ENCODE measurements at regions not wholly inside any gene's neighbourhood (a gene's known extent, or its start where the extent isn't known, plus 50 kb on each side); places are given as distances from the start of the nearest gene placed in this dataset.

DNA sequence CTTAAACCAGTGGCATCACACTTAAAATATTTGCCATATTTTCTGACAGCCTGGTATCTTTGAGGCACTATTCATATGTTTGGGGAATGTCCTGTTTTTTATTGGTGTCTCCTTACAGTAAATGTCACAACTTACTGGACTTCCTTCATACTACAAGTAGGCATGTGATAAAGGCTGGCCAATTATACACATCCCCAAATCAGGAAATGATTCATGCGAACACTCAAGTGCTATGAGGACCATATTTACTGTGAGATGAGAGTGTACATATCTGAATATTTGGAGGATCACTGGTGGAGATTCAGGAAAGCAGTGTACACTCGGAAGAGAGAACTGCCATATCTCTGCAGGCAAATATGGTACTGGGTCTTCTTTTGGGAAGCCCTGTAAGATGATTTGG lies 913.8 kb upstream of the CHORDC1 start:
- in situ Hi-C loops (cut with HindIII; ENCODE audit: low pct_unique_long_range_greater_than_20kb, low sequenced_read_pairs) = no loop called here

DNA sequence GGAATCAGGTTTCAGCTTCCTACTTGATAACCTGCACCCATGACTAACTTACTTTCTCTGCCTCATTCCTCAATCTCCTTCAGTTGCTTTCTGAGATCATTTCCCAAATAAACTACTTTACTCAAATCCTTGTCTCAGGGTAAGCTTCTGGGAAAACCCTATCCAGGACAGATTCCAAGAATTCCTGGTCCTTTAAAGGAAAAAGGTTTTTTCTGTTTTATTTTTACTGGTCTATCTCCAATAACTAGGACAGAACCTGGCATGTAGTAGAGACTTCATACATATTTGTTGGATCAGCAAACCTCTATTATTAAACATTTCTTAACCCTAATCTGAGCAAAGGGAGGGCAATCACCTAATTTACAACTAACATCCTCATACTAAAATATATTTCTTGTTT lies 910.5 kb upstream of the CHORDC1 start:
- in situ Hi-C loops (cut with HindIII; ENCODE audit: low pct_unique_long_range_greater_than_20kb, low sequenced_read_pairs) = no loop called here

More for the DNA sequence above, 913.8 kb upstream of the CHORDC1 start:
- H3K4me3 ChIP-seq (ENCODE audit: low read depth in 2 of 2, low read length in 2 of 2) = no peak overlapping the region
- TF ChIP-seq REST (IDR thresholded peaks at IDR 0.05; ENCODE audit: insufficient read depth in 1 of 2, low read depth in 2 of 2, low read length in 1 of 2) (no peak), CTCF (IDR thresholded peaks at IDR 0.05) (no peak), SIN3A (IDR thresholded peaks at IDR 0.05; ENCODE audit: borderline replicate concordance, insufficient read depth, low read depth, low read length) (no peak)
- intact Hi-C loops (cut with micrococcal nuclease; ENCODE audit: unreplicated experiment) = no loop called here
- no peaks in the 10 kb centered on the region for H3K36me3 ChIP-seq (ENCODE audit: control insufficient read depth, insufficient read depth, low read length)
- ChIA-PET POLR2A (no interaction called here), CTCF (no interaction called here)
- no peak for ATAC-seq
- no peaks in the 10 kb centered on the region for H3K4me1 ChIP-seq (ENCODE audit: control insufficient read depth, insufficient read depth, low read length)
- H3K9me3 ChIP-seq (ENCODE audit: control insufficient read depth, insufficient read depth, low read depth, low read length) = no peaks in the 10 kb centered on the region
- DNase-seq (ENCODE audit: low read depth, low spot score) = no peak
- no peaks in the 10 kb centered on the region for H3K27me3 ChIP-seq (ENCODE audit: control insufficient read depth, insufficient read depth, low read length)
- no peak overlapping the region for H3K27ac ChIP-seq (ENCODE audit: low read length)
- no TSS peak for BruUV-seq (replicated peaks)

More for the DNA sequence above, 910.5 kb upstream of the CHORDC1 start:
- POLR2A ChIA-PET = no interaction called here
- CTCF ChIA-PET = no interaction called here
- Histone ChIP-seq H3K9me3 (ENCODE audit: control insufficient read depth, insufficient read depth, low read depth, low read length) (no peaks in the 10 kb centered on the region), H3K27ac (ENCODE audit: low read length) (no peak overlapping the region), H3K4me3 (ENCODE audit: low read depth in 2 of 2, low read length in 2 of 2) (no peak overlapping the region), H3K36me3 (ENCODE audit: control insufficient read depth, insufficient read depth, low read length) (no peaks in the 10 kb centered on the region), H3K27me3 (ENCODE audit: control insufficient read depth, insufficient read depth, low read length) (no peaks in the 10 kb centered on the region), H3K4me1 (ENCODE audit: control insufficient read depth, insufficient read depth, low read length) (no peaks in the 10 kb centered on the region)
- no peak for ATAC-seq
- DNase-seq (ENCODE audit: low read depth, low spot score) = no peak
- BruUV-seq (replicated peaks) = no TSS peak
- TF ChIP-seq TCF7L2 (IDR thresholded peaks at IDR 0.05; ENCODE audit: low read depth, low read length) (no peak), POLR2AphosphoS5 (IDR thresholded peaks at IDR 0.05; ENCODE audit: low read depth, low read length) (no peak), SIN3A (IDR thresholded peaks at IDR 0.05; ENCODE audit: borderline replicate concordance, insufficient read depth, low read depth, low read length) (no peak), CTCF (IDR thresholded peaks at IDR 0.05) (no peak), REST (IDR thresholded peaks at IDR 0.05; ENCODE audit: insufficient read depth in 1 of 2, low read depth in 2 of 2, low read length in 1 of 2) (no peak)
- intact Hi-C loops (cut with micrococcal nuclease; ENCODE audit: unreplicated experiment) = no loop called here
